Neural progenitor cell (in vitro differentiated cells): ENCODE measurements at regions not wholly inside any gene's neighbourhood (a gene's known extent, or its start where the extent isn't known, plus 50 kb on each side); places are given as distances from the start of the nearest gene placed in this dataset.

Source experiments
- DNase-seq: peaks from one replicate; pipeline ENCODE4 v3.0.0-alpha.2; 2016; ENCODE audit warnings: low spot score
- H2AFZ ChIP-seq: fragments of 200-600 bp; sonication (generic); replicated peaks from 2 replicates; pipeline ENCODE4 v1.6.1; 2016; ENCODE audit warnings: antibody characterized with exemption
- H3F3A ChIP-seq: fragments of 200-600 bp; sonication (generic); 2 replicates; pipeline ENCODE4 v1.6.1; 2016; ENCODE audit warnings: antibody characterized with exemption, low read depth
- H3K27ac ChIP-seq: fragments of 200-600 bp; sonication (generic); 2 replicates; pipeline ENCODE4 v1.5.1; 2016; ENCODE audit warnings: mild to moderate bottlenecking
- H3K27me3 ChIP-seq: fragments of 200-600 bp; sonication (generic); 2 replicates; pipeline ENCODE4 v1.6.1; 2016; ENCODE audit warnings: mild to moderate bottlenecking, moderate library complexity
- H3K36me3 ChIP-seq: fragments of 200-600 bp; sonication (generic); 2 replicates; pipeline ENCODE4 v1.5.1; 2016
- H3K4me1 ChIP-seq: fragments of 200-600 bp; sonication (generic); 2 replicates; pipeline ENCODE4 v1.6.1; 2016; ENCODE audit warnings: mixed run types
- H3K4me2 ChIP-seq: fragments of 200-600 bp; sonication (generic); 2 replicates; pipeline ENCODE4 v1.6.1; 2016
- H3K4me3 ChIP-seq: fragments of 200-600 bp; sonication (generic); 2 replicates; pipeline ENCODE4 v1.5.1; 2016
- H3K79me2 ChIP-seq: fragments of 200-600 bp; sonication (generic); 2 replicates; pipeline ENCODE4 v1.6.1; 2016; ENCODE audit warnings: low read depth
- H3K9ac ChIP-seq: fragments of 200-600 bp; sonication (generic); 2 replicates; pipeline ENCODE4 v1.6.1; 2016
- H3K9me3 ChIP-seq: fragments of 200-600 bp; sonication (generic); 2 replicates; pipeline ENCODE4 v1.5.1; 2016; ENCODE audit warnings: low read depth
- H4K20me1 ChIP-seq: fragments of 200-600 bp; sonication (generic); 2 replicates; pipeline ENCODE4 v1.6.1; 2016; ENCODE audit warnings: low read depth
- H3K27ac Mint-ChIP-seq: 3 replicates; pipeline ENCODE4 v1.8.0; 2021; ENCODE audit warnings: mixed read lengths
- H3K27me3 Mint-ChIP-seq: 2 replicates; pipeline ENCODE4 v1.8.0; 2022; ENCODE audit warnings: low read depth, mild to moderate bottlenecking, inconsistent platforms, moderate library complexity, mixed read lengths; ENCODE audit not compliant: insufficient read depth
- H3K36me3 Mint-ChIP-seq: 3 replicates; pipeline ENCODE4 v1.8.0; 2021; ENCODE audit warnings: mixed read lengths
- H3K4me1 Mint-ChIP-seq: 3 replicates; pipeline ENCODE4 v1.8.0; 2021; ENCODE audit warnings: mixed read lengths
- H3K4me3 Mint-ChIP-seq: 3 replicates; pipeline ENCODE4 v1.8.0; 2021; ENCODE audit warnings: mild to moderate bottlenecking, moderate library complexity, mixed read lengths
- H3K9me3 Mint-ChIP-seq: 3 replicates; pipeline ENCODE4 v1.8.0; 2020; ENCODE audit warnings: mixed read lengths
- CTCF ChIP-seq: fragments of 200-600 bp; sonication (generic); IDR thresholded peaks from 2 replicates; pipeline ENCODE4 v1.5.1; 2017; ENCODE audit warnings: antibody characterized with exemption, mild to moderate bottlenecking
- EZH2 ChIP-seq: fragments of 200-600 bp; sonication (generic); IDR thresholded peaks from 2 replicates; pipeline ENCODE4 v1.6.1; 2017; ENCODE audit warnings: antibody characterized with exemption, mild to moderate bottlenecking, moderate library complexity
- EZH2phosphoT487 ChIP-seq: fragments of 200-600 bp; sonication (generic); IDR thresholded peaks from 2 replicates; pipeline ENCODE4 v1.6.1; 2017; ENCODE audit warnings: antibody characterized with exemption

DNA sequence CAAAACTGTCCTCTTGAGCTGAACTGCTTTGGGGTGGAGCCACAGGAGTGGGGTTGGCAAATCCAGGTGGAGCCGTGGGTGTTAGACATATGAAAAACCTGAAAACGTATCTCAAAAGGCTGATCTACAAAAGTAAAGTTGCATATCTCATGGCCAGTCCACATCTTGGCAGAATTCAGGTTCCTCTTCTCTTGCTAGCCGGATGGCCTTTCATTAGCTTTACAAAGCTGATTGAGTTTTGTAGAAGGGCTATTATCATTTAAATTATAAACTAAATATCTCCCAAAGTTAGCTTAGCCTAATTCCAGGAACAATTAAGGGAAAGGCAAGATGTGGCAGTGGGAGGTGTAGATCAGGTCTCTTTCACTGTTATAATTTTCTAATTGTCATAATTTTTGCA lies 1427.7 kb downstream of the EFNB2 start:
- Histone ChIP-seq H3K27me3 (no peaks in the 10 kb centered on the region), H3K4me1 (no peaks in the 10 kb centered on the region), H3K4me3 (no peak overlapping the region), H3K27ac (no peak overlapping the region), H3F3A (no peaks in the 10 kb centered on the region), H4K20me1 (no peaks in the 10 kb centered on the region), H2AFZ (peak overlapping the region; percentile 22), H3K36me3 (no peaks in the 10 kb centered on the region), H3K9me3 (no peaks in the 10 kb centered on the region), H3K79me2 (no peaks in the 10 kb centered on the region), H3K9ac (no peak overlapping the region), H3K4me2 (no peak overlapping the region)
- Mint-ChIP-seq H3K4me3 (no peak overlapping the region), H3K27me3 (no peaks in the 10 kb centered on the region), H3K9me3 (peaks cover 4% of the 10 kb centered on the region), H3K4me1 (no peaks in the 10 kb centered on the region), H3K36me3 (no peaks in the 10 kb centered on the region), H3K27ac (no peak overlapping the region)
- no peak for DNase-seq
- TF ChIP-seq CTCF = no peak

DNA sequence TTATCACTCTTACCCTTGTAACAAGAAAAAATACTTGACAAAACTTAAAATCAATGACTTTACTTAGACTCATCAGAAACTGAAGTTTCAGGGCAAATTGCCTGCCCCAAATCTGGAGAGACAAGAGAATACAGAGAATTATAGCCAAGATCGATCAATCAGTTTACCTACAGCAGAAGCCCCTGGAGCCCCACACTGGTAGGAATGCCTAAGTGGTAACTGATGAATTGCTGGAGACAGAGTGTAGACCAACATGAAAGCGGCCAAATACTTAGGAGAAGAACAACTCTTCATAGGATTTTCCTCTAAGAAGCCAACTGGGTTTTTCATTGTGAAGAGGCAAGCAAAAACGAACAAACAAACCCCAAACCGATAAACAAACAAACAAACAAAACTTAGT lies 1430.0 kb downstream of the EFNB2 start:
- H3K9me3 Mint-ChIP-seq = no peaks in the 10 kb centered on the region
- H3K4me3 Mint-ChIP-seq = no peak overlapping the region
- Histone ChIP-seq H3K4me3 (no peak overlapping the region), H3K4me2 (no peak overlapping the region), H3K36me3 (no peaks in the 10 kb centered on the region), H2AFZ (no peak overlapping the region), H3K27ac (no peak overlapping the region), H3K79me2 (no peaks in the 10 kb centered on the region), H3K27me3 (no peaks in the 10 kb centered on the region), H4K20me1 (no peaks in the 10 kb centered on the region), H3K9me3 (no peaks in the 10 kb centered on the region), H3K4me1 (no peaks in the 10 kb centered on the region), H3F3A (no peaks in the 10 kb centered on the region), H3K9ac (no peak overlapping the region)
- TF ChIP-seq CTCF (peak; percentile 13), EZH2 (no peak)
- H3K4me1 Mint-ChIP-seq = no peaks in the 10 kb centered on the region
- H3K36me3 Mint-ChIP-seq = no peaks in the 10 kb centered on the region
- H3K27me3 Mint-ChIP-seq = no peaks in the 10 kb centered on the region
- no peak for DNase-seq
- no peak overlapping the region for H3K27ac Mint-ChIP-seq

GRCh38 chr13:105097521-105097920 lies 1437.9 kb downstream of the EFNB2 start:
- H3K9me3 Mint-ChIP-seq = no peaks in the 10 kb centered on the region
- no peaks in the 10 kb centered on the region for H3K4me1 Mint-ChIP-seq
- H3K36me3 Mint-ChIP-seq = no peaks in the 10 kb centered on the region
- no peak overlapping the region for H3K4me3 Mint-ChIP-seq
- Histone ChIP-seq H3K9ac (no peak overlapping the region), H4K20me1 (no peaks in the 10 kb centered on the region), H3K27me3 (no peaks in the 10 kb centered on the region), H2AFZ (no peak overlapping the region), H3K4me2 (no peak overlapping the region), H3K4me3 (no peak overlapping the region), H3K27ac (no peak overlapping the region), H3K36me3 (no peaks in the 10 kb centered on the region), H3K9me3 (no peaks in the 10 kb centered on the region), H3K4me1 (no peaks in the 10 kb centered on the region), H3F3A (no peaks in the 10 kb centered on the region), H3K79me2 (no peaks in the 10 kb centered on the region)
- peaks cover 2% of the 10 kb centered on the region for H3K27me3 Mint-ChIP-seq
- H3K27ac Mint-ChIP-seq = no peak overlapping the region
- DNase-seq = no peak
- TF ChIP-seq CTCF (no peak), EZH2phosphoT487 (no peak), EZH2 (no peak)
